GM12875 (cell line): ENCODE measurements at regions not wholly inside any gene's neighbourhood (a gene's known extent, or its start where the extent isn't known, plus 50 kb on each side); places are given as distances from the start of the nearest gene placed in this dataset.

Source experiments
- H3K4me3 ChIP-seq: one replicate; pipeline ENCODE4 v1.5.1; 2011; ENCODE audit warnings: low read depth, low read length, control low read depth
- TF ChIP-seq, protein P1 (sequence below): IDR thresholded peaks from 2 replicates; pipeline ENCODE4 v1.5.1; 2011; ENCODE audit warnings: low read depth, mild to moderate bottlenecking, control low read depth, inconsistent platforms, low read length, moderate library complexity, borderline replicate concordance; ENCODE audit not compliant: insufficient read depth

DNA sequence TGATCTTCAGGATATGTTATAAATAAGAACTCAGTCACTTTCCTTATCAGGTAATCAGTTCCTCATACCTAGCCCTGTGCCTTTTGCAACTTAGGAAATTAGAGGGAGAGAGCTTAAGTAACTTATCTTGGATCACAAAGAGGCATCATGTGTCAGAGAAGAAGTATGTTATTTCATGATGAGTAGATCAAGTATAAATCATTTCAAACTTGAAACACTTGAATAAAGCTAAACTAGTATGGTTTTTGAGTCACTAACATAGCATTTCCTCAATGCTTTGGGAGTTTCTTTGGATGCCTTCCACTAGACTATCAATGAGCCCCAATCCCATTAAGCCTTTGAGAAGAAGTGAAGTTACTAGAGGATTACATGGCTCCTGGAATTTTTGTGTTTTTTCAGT, 102.6 kb upstream of the TNFAIP3 start:
- TF ChIP-seq, protein P1, sequence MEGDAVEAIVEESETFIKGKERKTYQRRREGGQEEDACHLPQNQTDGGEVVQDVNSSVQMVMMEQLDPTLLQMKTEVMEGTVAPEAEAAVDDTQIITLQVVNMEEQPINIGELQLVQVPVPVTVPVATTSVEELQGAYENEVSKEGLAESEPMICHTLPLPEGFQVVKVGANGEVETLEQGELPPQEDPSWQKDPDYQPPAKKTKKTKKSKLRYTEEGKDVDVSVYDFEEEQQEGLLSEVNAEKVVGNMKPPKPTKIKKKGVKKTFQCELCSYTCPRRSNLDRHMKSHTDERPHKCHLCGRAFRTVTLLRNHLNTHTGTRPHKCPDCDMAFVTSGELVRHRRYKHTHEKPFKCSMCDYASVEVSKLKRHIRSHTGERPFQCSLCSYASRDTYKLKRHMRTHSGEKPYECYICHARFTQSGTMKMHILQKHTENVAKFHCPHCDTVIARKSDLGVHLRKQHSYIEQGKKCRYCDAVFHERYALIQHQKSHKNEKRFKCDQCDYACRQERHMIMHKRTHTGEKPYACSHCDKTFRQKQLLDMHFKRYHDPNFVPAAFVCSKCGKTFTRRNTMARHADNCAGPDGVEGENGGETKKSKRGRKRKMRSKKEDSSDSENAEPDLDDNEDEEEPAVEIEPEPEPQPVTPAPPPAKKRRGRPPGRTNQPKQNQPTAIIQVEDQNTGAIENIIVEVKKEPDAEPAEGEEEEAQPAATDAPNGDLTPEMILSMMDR: no peak

DNA sequence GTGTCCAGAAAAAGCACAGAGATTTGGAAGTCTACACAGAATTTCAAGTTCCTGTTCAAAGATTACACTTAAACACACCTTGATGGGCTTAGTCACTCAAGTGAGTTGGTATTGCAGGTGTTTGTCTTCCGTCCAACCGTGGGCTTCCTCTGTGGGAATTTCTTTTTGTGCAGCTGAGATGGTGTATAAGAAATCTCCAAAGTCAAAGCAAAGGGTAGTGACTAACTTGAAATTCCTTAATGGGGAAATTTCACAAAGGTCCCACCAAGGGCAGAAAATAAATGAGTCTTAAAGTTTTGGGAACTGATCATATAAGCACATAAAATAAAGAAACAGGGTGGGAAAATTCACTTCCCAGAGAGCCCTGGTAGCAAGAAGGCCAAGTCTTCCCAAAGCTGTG, 102.0 kb upstream of the TNFAIP3 start:
- TF ChIP-seq, protein P1: no peak
- H3K4me3 ChIP-seq: no peak overlapping the region

More for the DNA sequence above, 102.6 kb upstream of the TNFAIP3 start:
- no peak overlapping the region for H3K4me3 ChIP-seq

DNA sequence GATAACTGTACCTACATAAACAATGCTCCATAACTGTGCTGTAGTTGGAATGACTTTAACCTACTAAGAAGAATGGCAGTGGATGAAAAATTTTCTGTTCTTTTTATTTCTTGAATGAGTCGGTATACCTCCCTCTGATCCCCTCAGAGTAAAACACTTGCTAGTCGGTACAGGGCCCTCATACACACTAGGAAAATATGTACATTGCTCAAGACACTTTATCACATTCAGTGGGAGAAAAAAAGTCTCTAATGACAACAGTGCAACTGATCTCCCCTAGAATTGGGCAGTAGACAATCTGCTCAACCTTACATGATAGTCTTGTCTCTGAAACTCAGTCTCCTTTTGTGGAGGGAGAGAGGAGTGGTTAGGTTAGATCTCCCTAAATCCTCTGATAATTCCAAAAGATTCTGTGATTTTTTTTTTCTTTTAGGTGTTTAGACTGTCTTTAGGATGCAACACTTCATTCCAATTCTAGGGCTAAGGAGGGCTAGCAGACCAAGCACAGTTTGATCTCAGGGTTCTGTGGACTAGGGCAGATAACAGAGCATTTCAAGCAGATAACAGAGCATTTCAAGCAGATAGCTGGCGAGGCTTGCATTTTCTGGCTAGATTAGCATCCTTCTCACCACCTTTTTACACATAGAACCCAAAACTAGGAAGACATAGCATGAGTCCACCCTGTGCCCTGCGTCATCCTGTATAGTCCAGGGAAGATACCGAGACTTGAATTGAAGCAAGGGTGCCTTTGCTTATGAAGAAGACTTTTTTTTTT, 100.3 kb upstream of the TNFAIP3 start:
- TF ChIP-seq, protein P1: no peak
- no peak overlapping the region for H3K4me3 ChIP-seq

DNA sequence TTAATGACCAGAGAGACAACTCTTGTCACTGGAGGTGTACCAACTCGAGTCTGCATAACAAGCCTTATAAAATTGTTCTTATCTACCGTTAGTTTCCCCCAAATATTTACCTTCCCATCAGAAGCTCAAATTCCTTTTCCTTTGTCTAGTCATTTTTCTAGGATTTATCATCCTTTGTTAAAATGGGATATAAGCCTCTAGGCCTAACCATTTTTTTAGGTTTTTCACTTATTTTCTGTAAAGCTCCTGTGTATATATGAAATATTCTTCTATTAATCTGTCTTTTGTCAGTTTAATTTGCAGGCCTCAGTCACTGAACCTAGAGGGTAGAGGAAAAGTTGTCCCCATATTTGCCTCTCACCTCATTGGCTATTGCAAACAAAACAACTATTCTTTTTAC, 99.6 kb upstream of the TNFAIP3 start:
- TF ChIP-seq, protein P1: no peak
- no peak overlapping the region for H3K4me3 ChIP-seq

DNA sequence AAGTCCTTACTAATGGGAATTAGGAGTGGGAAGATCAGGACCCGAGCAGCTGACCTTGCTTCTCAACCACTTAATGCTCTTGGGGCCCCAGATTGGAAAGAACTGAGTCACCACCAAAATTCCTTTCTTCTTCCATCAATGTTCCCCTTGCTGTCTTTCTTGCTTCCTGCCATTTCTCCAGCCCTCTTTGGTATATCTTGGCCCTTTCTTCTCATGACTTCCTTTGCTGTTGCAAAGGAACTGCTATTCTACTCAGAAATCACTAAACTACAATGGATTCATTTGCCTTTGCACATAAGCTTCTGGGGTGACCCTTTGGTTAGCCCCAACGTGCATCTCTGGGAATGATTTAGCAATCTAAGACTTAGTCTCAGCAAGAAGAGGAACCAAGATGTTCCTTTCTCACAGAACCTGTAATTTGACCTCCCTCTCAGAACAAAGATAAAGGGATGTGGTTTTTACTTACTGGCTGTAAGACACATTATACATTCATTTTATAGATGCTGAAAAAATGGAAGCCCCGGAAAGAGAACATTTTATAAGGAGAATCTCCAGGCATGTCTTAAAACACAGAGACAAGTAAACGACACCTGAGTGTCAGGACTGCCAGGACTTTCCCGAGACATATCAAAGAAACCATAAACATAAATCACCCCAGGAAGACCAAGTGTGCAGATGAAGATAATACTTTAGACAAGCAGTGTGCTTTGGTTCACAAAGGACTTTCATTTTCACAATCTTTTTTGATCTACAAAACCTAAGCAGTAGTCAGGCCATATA, 99.0 kb upstream of the TNFAIP3 start:
- no peak overlapping the region for H3K4me3 ChIP-seq

DNA sequence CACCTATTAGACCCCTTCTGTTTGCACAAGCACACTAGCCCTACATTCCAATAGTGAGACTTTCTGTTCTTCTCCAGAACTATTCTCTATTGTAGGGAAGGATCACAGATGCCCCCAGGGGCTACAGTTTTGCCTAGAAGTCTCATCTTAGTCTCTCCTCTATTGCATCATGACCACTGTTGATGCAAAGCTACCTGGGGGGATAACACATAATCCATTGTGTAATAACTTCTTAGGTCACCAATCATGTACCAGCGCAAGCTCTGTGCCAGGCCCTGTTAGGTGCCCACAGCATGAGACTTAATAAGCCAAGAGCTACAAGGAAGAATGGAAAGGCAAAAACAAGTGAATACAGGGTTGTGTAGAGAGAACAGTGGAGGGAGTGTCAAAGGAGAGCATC, 98.1 kb upstream of the TNFAIP3 start:
- TF ChIP-seq, protein P1: no peak
- H3K4me3 ChIP-seq: no peak overlapping the region

More for the DNA sequence above, 99.0 kb upstream of the TNFAIP3 start:
- TF ChIP-seq, protein P1: no peak
